ENCODE measurements at regions not wholly inside any gene's neighbourhood (a gene's known extent, or its start where the extent isn't known, plus 50 kb on each side); places are given as distances from the start of the nearest gene placed in this dataset.

DNA sequence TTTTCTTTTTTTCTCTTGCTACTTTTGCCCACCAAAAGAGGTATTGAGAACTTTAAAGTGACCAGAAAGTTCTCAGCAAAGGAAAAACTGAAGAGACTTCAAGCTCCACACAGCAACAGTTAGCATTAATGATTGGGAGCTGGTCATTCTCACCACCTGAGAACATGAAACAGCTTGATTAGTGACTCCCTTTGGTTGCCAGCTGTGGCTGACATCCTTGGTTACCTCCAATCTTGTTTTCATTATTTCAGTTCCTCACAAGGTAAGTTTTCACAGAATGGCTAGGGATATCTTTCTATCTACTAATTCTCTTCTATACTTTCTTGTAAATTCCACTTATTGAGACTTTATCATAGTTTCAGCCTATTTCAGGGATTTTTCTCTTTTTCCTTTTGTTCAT, 427.9 kb downstream of the QKI start:
- TF ChIP-seq, protein P1, sequence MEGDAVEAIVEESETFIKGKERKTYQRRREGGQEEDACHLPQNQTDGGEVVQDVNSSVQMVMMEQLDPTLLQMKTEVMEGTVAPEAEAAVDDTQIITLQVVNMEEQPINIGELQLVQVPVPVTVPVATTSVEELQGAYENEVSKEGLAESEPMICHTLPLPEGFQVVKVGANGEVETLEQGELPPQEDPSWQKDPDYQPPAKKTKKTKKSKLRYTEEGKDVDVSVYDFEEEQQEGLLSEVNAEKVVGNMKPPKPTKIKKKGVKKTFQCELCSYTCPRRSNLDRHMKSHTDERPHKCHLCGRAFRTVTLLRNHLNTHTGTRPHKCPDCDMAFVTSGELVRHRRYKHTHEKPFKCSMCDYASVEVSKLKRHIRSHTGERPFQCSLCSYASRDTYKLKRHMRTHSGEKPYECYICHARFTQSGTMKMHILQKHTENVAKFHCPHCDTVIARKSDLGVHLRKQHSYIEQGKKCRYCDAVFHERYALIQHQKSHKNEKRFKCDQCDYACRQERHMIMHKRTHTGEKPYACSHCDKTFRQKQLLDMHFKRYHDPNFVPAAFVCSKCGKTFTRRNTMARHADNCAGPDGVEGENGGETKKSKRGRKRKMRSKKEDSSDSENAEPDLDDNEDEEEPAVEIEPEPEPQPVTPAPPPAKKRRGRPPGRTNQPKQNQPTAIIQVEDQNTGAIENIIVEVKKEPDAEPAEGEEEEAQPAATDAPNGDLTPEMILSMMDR (IDR thresholded peaks at IDR 0.05): no peak
- no peak for TF ChIP-seq POLR2AphosphoS5 (IDR thresholded peaks at IDR 0.05)

Data from esophagus muscularis mucosa (tissue), 3 donors.